H1 (cell line): ENCODE measurements at regions not wholly inside any gene's neighbourhood (a gene's known extent, or its start where the extent isn't known, plus 50 kb on each side); places are given as distances from the start of the nearest gene placed in this dataset.

Experiments used
- CEBPB ChIP-seq: IDR thresholded peaks from 2 replicates; pipeline ENCODE4 v1.6.1; 2012; ENCODE audit warnings: low read depth, low read length
- CTCF ChIP-seq, 3 experiments: IDR thresholded peaks; 1 replicate in 2 of 3; 2 replicates in 1 of 3; pipeline versions ENCODE4 v1.5.1 to v1.6.1; 2011; ENCODE audit warnings: low read length in 3 of 3, mild to moderate bottlenecking in 3 of 3, inconsistent platforms in 2 of 3, low read depth in 1 of 3, moderate library complexity in 1 of 3; ENCODE audit not compliant: insufficient read depth in 1 of 3; ENCODE audit errors: control extremely low read depth in 1 of 3
- KDM4A ChIP-seq: IDR thresholded peaks from one replicate; pipeline ENCODE4 v1.7.1; 2012; ENCODE audit warnings: low read depth, mild to moderate bottlenecking, moderate library complexity, low read length, inconsistent platforms; ENCODE audit not compliant: severe bottlenecking
- MAFK ChIP-seq: IDR thresholded peaks from 2 replicates; pipeline ENCODE4 v1.6.1; 2012; ENCODE audit warnings: low read depth, mild to moderate bottlenecking, improper control_type of control experiment, low read length
- SP4 ChIP-seq: IDR thresholded peaks from 2 replicates; pipeline ENCODE4 v1.6.1; 2012; ENCODE audit warnings: low read length, inconsistent platforms
- SUZ12 ChIP-seq: fragments of 200-600 bp; sonication (generic); IDR thresholded peaks from 2 replicates; pipeline ENCODE4 v1.6.1; 2012; ENCODE audit warnings: mild to moderate bottlenecking, inconsistent platforms, low read length, moderate library complexity, mixed read lengths

- no peak for TF ChIP-seq CTCF (IDR thresholded peaks at IDR 0.05; ENCODE audit: control extremely low read depth in 1 of 3, insufficient read depth in 1 of 3, low read depth in 1 of 3, low read length in 3 of 3)
- no peak for TF ChIP-seq SP4
- no peak for TF ChIP-seq KDM4A
- no peak for TF ChIP-seq CEBPB
- TF ChIP-seq MAFK: no peak
- TF ChIP-seq SUZ12: no peak
These were observed 112.7 kb downstream of the PPP4R3C start (continued) for GRCh38 chrX:27350476-27350875.
